Upper lobe of left lung (tissue), 6 donors: ENCODE measurements at regions not wholly inside any gene's neighbourhood (a gene's known extent, or its start where the extent isn't known, plus 50 kb on each side); places are given as distances from the start of the nearest gene placed in this dataset.

Source experiments
- ATAC-seq, 2 donors: fragments of 200-7000 bp; cut with Tn5 transposase; one replicate each; pipeline ENCODE4 v1.9.1; 2022; ENCODE audit warnings: mild to moderate bottlenecking in 2 of 2, moderate library complexity in 2 of 2; ENCODE audit not compliant: low FRiP score in 2 of 2
- DNase-seq, 2 donors: peaks; one replicate each; pipeline ENCODE4 v3.0.0-alpha.2; 2019 to 2020
- H3K27ac ChIP-seq, 4 donors: fragments of 200-600 bp; sonication (generic); one replicate each; pipeline ENCODE4 v1.5.1; 2016 to 2019
- H3K27me3 ChIP-seq, 4 donors: fragments of 200-600 bp; sonication (generic); one replicate each; pipeline ENCODE4 v1.5.1; 2017 to 2019
- H3K36me3 ChIP-seq, 4 donors: fragments of 200-600 bp; sonication (generic); one replicate each; pipeline ENCODE4 v1.5.1; 2016 to 2019
- H3K4me1 ChIP-seq, 4 donors: fragments of 200-600 bp; sonication (generic); one replicate each; pipeline ENCODE4 v1.5.1; 2018 to 2019
- H3K4me3 ChIP-seq, 4 donors: fragments of 200-600 bp; sonication (generic); one replicate each; pipeline ENCODE4 v1.5.1; 2017 to 2019; ENCODE audit warnings: mild to moderate bottlenecking in 2 of 4, moderate library complexity in 1 of 4
- H3K9me3 ChIP-seq, 4 donors: fragments of 200-600 bp; sonication (generic); one replicate each; pipeline ENCODE4 v1.5.1; 2018 to 2019
- CTCF ChIP-seq, 6 experiments: fragments of 450-650 bp in 4 of 6; fragments of 200-600 bp in 2 of 6; sonication (generic) in 2 of 6; IDR thresholded peaks; one replicate each; pipeline ENCODE4 v1.5.1; 2016 to 2019; ENCODE audit warnings: antibody characterized with exemption in 6 of 6
- EP300 ChIP-seq, 4 donors: sonication (generic); formaldehyde crosslinking; IDR thresholded peaks; one replicate each; pipeline ENCODE4 v1.5.1; 2017; ENCODE audit warnings: antibody characterized with exemption in 4 of 4, control low read depth in 2 of 4
- POLR2A ChIP-seq, 4 donors: fragments of 450-650 bp; IDR thresholded peaks; one replicate each; pipeline ENCODE4 v1.5.1; 2016 to 2017; ENCODE audit warnings: antibody characterized with exemption in 4 of 4, mild to moderate bottlenecking in 2 of 4
- POLR2AphosphoS5 ChIP-seq, 2 donors: sonication (generic); formaldehyde crosslinking; IDR thresholded peaks; one replicate each; pipeline ENCODE4 v1.5.1; 2017; ENCODE audit warnings: antibody characterized with exemption in 2 of 2
- WGBS, 2 donors: methylation state at CpG; one replicate each; pipeline ENCODE4 v1.1.5; 2017 to 2018; 5-methylcytosine and 5-hydroxymethylcytosine counted together
- donor health status: DM: no; HTN: no; CAD: no; lungs with moderate emphysema.
- donor health status: DM: no; HTN: yes; CAD: no; lungs with severe emphysema.

- 49 to 62% methylated on average over 8 of the region's 8 CpGs for WGBS, 2 donors
- ATAC-seq (no peak), DNase-seq (no peak)
Measured at GRCh38 chr6:106886922-106887797, 87.4 kb downstream of the CD24 start.

GRCh38 chr6:106886081-106886843 is 88.3 kb downstream of the CD24 start:
- Histone ChIP-seq H3K36me3 (no peaks in the 10 kb centered on the region), H3K27ac (no peak overlapping the region), H3K27me3 (no peaks in the 10 kb centered on the region), H3K4me3 (no peak overlapping the region), H3K9me3 (no peaks in the 10 kb centered on the region), H3K4me1 (no peaks in the 10 kb centered on the region)
- DNase-seq (no peak), ATAC-seq (no peak)
- TF ChIP-seq POLR2AphosphoS5 (IDR thresholded peaks at IDR 0.05): no peak
- no peak for TF ChIP-seq POLR2A (IDR thresholded peaks at IDR 0.05)
- no peak for TF ChIP-seq EP300 (IDR thresholded peaks at IDR 0.05)
- no peak for TF ChIP-seq CTCF (IDR thresholded peaks at IDR 0.05)
- WGBS, 2 donors: 60 to 62% methylated on average over 9 of the region's 9 CpGs

More at GRCh38 chr6:106886922-106887797, 87.4 kb downstream of the CD24 start:
- Histone ChIP-seq H3K27ac (no peak overlapping the region), H3K9me3 (no peaks in the 10 kb centered on the region), H3K4me3 (no peak overlapping the region), H3K4me1 (no peaks in the 10 kb centered on the region), H3K27me3 (no peaks in the 10 kb centered on the region), H3K36me3 (no peaks in the 10 kb centered on the region)
- TF ChIP-seq POLR2AphosphoS5 (IDR thresholded peaks at IDR 0.05) (no peak), EP300 (IDR thresholded peaks at IDR 0.05) (no peak), POLR2A (IDR thresholded peaks at IDR 0.05) (no peak), CTCF (IDR thresholded peaks at IDR 0.05) (no peak)

- H3K27me3 ChIP-seq: no peaks in the 10 kb centered on the region
- no peak overlapping the region for H3K27ac ChIP-seq
- ATAC-seq: no peak
- no peaks in the 10 kb centered on the region for H3K9me3 ChIP-seq
- H3K4me3 ChIP-seq: no peak overlapping the region
- 57 to 63% methylated on average over 4 of the region's 4 CpGs for WGBS, 2 donors
- H3K4me1 ChIP-seq: no peaks in the 10 kb centered on the region
- no peak for DNase-seq
- TF ChIP-seq CTCF (IDR thresholded peaks at IDR 0.05): no peak
- no peak for TF ChIP-seq POLR2AphosphoS5 (IDR thresholded peaks at IDR 0.05)
- no peak for TF ChIP-seq EP300 (IDR thresholded peaks at IDR 0.05)
- TF ChIP-seq POLR2A (IDR thresholded peaks at IDR 0.05): no peak
- no peaks in the 10 kb centered on the region for H3K36me3 ChIP-seq
Measured at GRCh38 chr6:106885679-106886078, 88.8 kb downstream of the CD24 start.

GRCh38 chr6:106884576-106884975 is 90.0 kb downstream of the CD24 start:
- H3K4me3 ChIP-seq: no peak overlapping the region
- no peaks in the 10 kb centered on the region for H3K36me3 ChIP-seq
- H3K27me3 ChIP-seq: no peaks in the 10 kb centered on the region
- H3K27ac ChIP-seq: no peak overlapping the region
- no peaks in the 10 kb centered on the region for H3K9me3 ChIP-seq
- TF ChIP-seq EP300 (IDR thresholded peaks at IDR 0.05) (no peak), POLR2A (IDR thresholded peaks at IDR 0.05) (no peak), POLR2AphosphoS5 (IDR thresholded peaks at IDR 0.05) (no peak)
- no peak for DNase-seq
- ATAC-seq: no peak
- 88 to 91% methylated on average over 6 of the region's 6 CpGs for WGBS, 2 donors
- no peaks in the 10 kb centered on the region for H3K4me1 ChIP-seq

GRCh38 chr6:106883808-106884262 is 90.7 kb downstream of the CD24 start:
- Histone ChIP-seq H3K4me3 (no peak overlapping the region), H3K27me3 (no peaks in the 10 kb centered on the region), H3K27ac (no peak overlapping the region), H3K9me3 (no peaks in the 10 kb centered on the region), H3K4me1 (no peaks in the 10 kb centered on the region), H3K36me3 (no peaks in the 10 kb centered on the region)
- no peak for DNase-seq
- no peak for TF ChIP-seq EP300 (IDR thresholded peaks at IDR 0.05)
- no peak for ATAC-seq
- 64 to 70% methylated on average over 4 of the region's 4 CpGs for WGBS, 2 donors
